NAMALWA (cell line): ENCODE measurements at regions not wholly inside any gene's neighbourhood (a gene's known extent, or its start where the extent isn't known, plus 50 kb on each side); places are given as distances from the start of the nearest gene placed in this dataset.
"Not testable (repeated sequence)": the region's sequence is repeated elsewhere in the genome, so short reads cannot be mapped to it uniquely, and the experiment has no call there.

ENCODE experiments used
- DNase-seq: peaks from one replicate; pipeline ENCODE4 v3.0.0-alpha.2; 2015; ENCODE audit warnings: low spot score

GRCh38 chr9:104980039-104980654 lies 52.2 kb upstream of the ABCA1 start:
- DNase-seq, result no peak

GRCh38 chr9:104981543-104982129 lies 53.7 kb upstream of the ABCA1 start:
- no peak for DNase-seq

GRCh38 chr9:104982543-104982942 lies 54.6 kb upstream of the ABCA1 start:
- DNase-seq, result no peak

GRCh38 chr9:104983491-104983890 lies 55.5 kb upstream of the ABCA1 start:
- no peak for DNase-seq

GRCh38 chr9:104984121-104984520 lies 56.2 kb upstream of the ABCA1 start:
- no peak for DNase-seq

- DNase-seq, result no peak
These were observed 56.6 kb upstream of the ABCA1 start for GRCh38 chr9:104984542-104984941.

GRCh38 chr9:104984948-104985347 lies 57.0 kb upstream of the ABCA1 start:
- no peak for DNase-seq

GRCh38 chr9:104986096-104986495 lies 58.1 kb upstream of the ABCA1 start:
- no peak for DNase-seq

- peak; percentile 34 for DNase-seq
These were observed 59.8 kb upstream of the ABCA1 start for GRCh38 chr9:104987743-104988142.

- DNase-seq, result no peak
These were observed 60.6 kb upstream of the ABCA1 start for GRCh38 chr9:104988539-104988938.

GRCh38 chr9:104991144-104991953 lies 63.4 kb upstream of the ABCA1 start:
- DNase-seq, result peak; percentile 88

- no peak for DNase-seq
These were observed 64.7 kb upstream of the ABCA1 start for GRCh38 chr9:104992659-104993058.

- DNase-seq, result no peak
These were observed 65.5 kb upstream of the ABCA1 start for GRCh38 chr9:104993291-104993963.

- DNase-seq, result no peak
These were observed 69.6 kb upstream of the ABCA1 start for GRCh38 chr9:104997536-104997935.

GRCh38 chr9:104999136-104999535 lies 71.2 kb upstream of the ABCA1 start:
- DNase-seq, result no peak

- DNase-seq, result not testable (repeated sequence)
These were observed 72.6 kb upstream of the ABCA1 start for GRCh38 chr9:105000529-105000928.

- no peak for DNase-seq
These were observed 76.6 kb upstream of the ABCA1 start for GRCh38 chr9:105004466-105005090.

GRCh38 chr9:105005186-105005585 lies 77.2 kb upstream of the ABCA1 start:
- DNase-seq, result no peak

- DNase-seq, result no peak
These were observed 78.6 kb upstream of the ABCA1 start for GRCh38 chr9:105006514-105006913.

GRCh38 chr9:105007143-105007542 lies 79.2 kb upstream of the ABCA1 start:
- no peak for DNase-seq

- DNase-seq, result not testable (repeated sequence)
These were observed 82.1 kb upstream of the ABCA1 start for GRCh38 chr9:105010089-105010488.

- no peak for DNase-seq
These were observed 94.0 kb upstream of the ABCA1 start for GRCh38 chr9:105021917-105022316.
